ENCODE measurements at regions not wholly inside any gene's neighbourhood (a gene's known extent, or its start where the extent isn't known, plus 50 kb on each side); places are given as distances from the start of the nearest gene placed in this dataset.

DNA sequence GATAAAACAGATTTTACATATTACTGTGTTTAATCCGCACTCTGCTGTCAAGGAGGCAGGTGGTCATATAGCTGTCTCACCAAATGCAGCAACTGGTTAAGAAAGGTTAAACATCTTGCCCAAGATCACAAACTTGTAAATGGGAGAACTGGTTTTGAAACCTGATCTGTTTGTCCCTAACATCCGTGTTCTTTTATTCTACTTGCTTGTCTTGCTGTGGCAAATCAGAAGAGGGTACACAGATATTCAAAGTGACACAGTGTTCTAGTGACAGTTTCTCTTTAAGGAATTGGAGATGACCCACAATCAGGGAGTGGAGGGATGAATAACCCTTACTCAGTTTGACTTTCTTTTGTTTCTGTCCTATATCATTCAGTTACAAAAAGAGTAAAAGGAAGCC lies 83.0 kb upstream of the SGK1 start:
- TF ChIP-seq, protein P1, sequence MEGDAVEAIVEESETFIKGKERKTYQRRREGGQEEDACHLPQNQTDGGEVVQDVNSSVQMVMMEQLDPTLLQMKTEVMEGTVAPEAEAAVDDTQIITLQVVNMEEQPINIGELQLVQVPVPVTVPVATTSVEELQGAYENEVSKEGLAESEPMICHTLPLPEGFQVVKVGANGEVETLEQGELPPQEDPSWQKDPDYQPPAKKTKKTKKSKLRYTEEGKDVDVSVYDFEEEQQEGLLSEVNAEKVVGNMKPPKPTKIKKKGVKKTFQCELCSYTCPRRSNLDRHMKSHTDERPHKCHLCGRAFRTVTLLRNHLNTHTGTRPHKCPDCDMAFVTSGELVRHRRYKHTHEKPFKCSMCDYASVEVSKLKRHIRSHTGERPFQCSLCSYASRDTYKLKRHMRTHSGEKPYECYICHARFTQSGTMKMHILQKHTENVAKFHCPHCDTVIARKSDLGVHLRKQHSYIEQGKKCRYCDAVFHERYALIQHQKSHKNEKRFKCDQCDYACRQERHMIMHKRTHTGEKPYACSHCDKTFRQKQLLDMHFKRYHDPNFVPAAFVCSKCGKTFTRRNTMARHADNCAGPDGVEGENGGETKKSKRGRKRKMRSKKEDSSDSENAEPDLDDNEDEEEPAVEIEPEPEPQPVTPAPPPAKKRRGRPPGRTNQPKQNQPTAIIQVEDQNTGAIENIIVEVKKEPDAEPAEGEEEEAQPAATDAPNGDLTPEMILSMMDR (IDR thresholded peaks at IDR 0.05; ENCODE audit: low read depth, low read length, poor library complexity, severe bottlenecking): no peak
- no peak for TF ChIP-seq EZH2phosphoT487 (IDR thresholded peaks at IDR 0.05; ENCODE audit: borderline replicate concordance, low read length)

All from DOHH2 (cell line).